NT2/D1 (cell line): ENCODE measurements at regions not wholly inside any gene's neighbourhood (a gene's known extent, or its start where the extent isn't known, plus 50 kb on each side); places are given as distances from the start of the nearest gene placed in this dataset.

Experiments
- DNase-seq: peaks from one replicate; pipeline ENCODE4 v3.0.0-alpha.2; 2011; ENCODE audit warnings: low read depth, low spot score
- H3K27me3 ChIP-seq: 2 replicates; pipeline ENCODE4 v1.6.0; 2011; ENCODE audit warnings: mild to moderate bottlenecking; ENCODE audit not compliant: insufficient read length, insufficient read depth
- H3K36me3 ChIP-seq: 2 replicates; pipeline ENCODE4 v1.6.1; 2011; ENCODE audit warnings: mild to moderate bottlenecking, low read length, mixed read lengths; ENCODE audit not compliant: insufficient read depth, insufficient read length
- H3K4me1 ChIP-seq: 2 replicates; pipeline ENCODE4 v1.5.1; 2011; ENCODE audit not compliant: insufficient read depth, insufficient read length
- H3K4me3 ChIP-seq: 2 replicates; pipeline ENCODE4 v1.5.1; 2011; ENCODE audit warnings: low read depth; ENCODE audit not compliant: insufficient read length
- H3K9ac ChIP-seq: 2 replicates; pipeline ENCODE4 v1.6.0; 2011; ENCODE audit warnings: low read depth; ENCODE audit not compliant: insufficient read length
- H3K9me3 ChIP-seq: 2 replicates; pipeline ENCODE4 v1.5.1; 2011; ENCODE audit warnings: mild to moderate bottlenecking, low read length; ENCODE audit not compliant: insufficient read depth
- SUZ12 ChIP-seq: IDR thresholded peaks from 2 replicates; pipeline ENCODE4 v1.6.1; 2011; ENCODE audit not compliant: insufficient read length, insufficient read depth; ENCODE audit errors: extremely low read depth
- YY1 ChIP-seq: IDR thresholded peaks from 2 replicates; pipeline ENCODE4 v1.6.1; 2011; ENCODE audit not compliant: insufficient read length, insufficient read depth
- ZNF274 ChIP-seq: IDR thresholded peaks from 2 replicates; pipeline ENCODE4 v1.6.1; 2011; ENCODE audit warnings: mild to moderate bottlenecking, low read depth, low read length

- DNase-seq, result no peak
- Histone ChIP-seq H3K9me3 (peaks cover 19% of the 10 kb centered on the region; the same call in 1 of the 2 replicates), H3K9ac (no peak overlapping the region), H3K4me1 (no peaks in the 10 kb centered on the region), H3K4me3 (no peak overlapping the region), H3K27me3 (no peaks in the 10 kb centered on the region), H3K36me3 (no peaks in the 10 kb centered on the region)
- TF ChIP-seq ZNF274 (no peak), YY1 (no peak), SUZ12 (no peak)
Measured at GRCh38 chr6:925656-926213, 232.8 kb upstream of the EXOC2 start.

GRCh38 chr6:924661-925060 lies 231.7 kb upstream of the EXOC2 start:
- no peaks in the 10 kb centered on the region for H3K4me1 ChIP-seq
- H3K9me3 ChIP-seq, result peaks cover 30% of the 10 kb centered on the region; the same call in 1 of the 2 replicates
- no peak for DNase-seq
- no peak for TF ChIP-seq ZNF274
- no peak for TF ChIP-seq SUZ12
- TF ChIP-seq YY1, result no peak
- no peak overlapping the region for H3K4me3 ChIP-seq
- no peaks in the 10 kb centered on the region for H3K27me3 ChIP-seq
- no peak overlapping the region for H3K9ac ChIP-seq
- no peaks in the 10 kb centered on the region for H3K36me3 ChIP-seq

GRCh38 chr6:921400-921799 lies 228.5 kb upstream of the EXOC2 start:
- no peak for DNase-seq
- H3K36me3 ChIP-seq, result no peaks in the 10 kb centered on the region
- H3K27me3 ChIP-seq, result no peaks in the 10 kb centered on the region
- peaks cover 53% of the 10 kb centered on the region for H3K9me3 ChIP-seq
- H3K9ac ChIP-seq, result no peak overlapping the region
- TF ChIP-seq YY1 (no peak), SUZ12 (no peak), ZNF274 (no peak)
- H3K4me1 ChIP-seq, result no peaks in the 10 kb centered on the region
- H3K4me3 ChIP-seq, result no peak overlapping the region

GRCh38 chr6:920512-920911 lies 227.6 kb upstream of the EXOC2 start:
- no peak for DNase-seq
- Histone ChIP-seq H3K36me3 (no peaks in the 10 kb centered on the region), H3K9me3 (peaks cover 54% of the 10 kb centered on the region), H3K27me3 (no peaks in the 10 kb centered on the region), H3K4me1 (no peaks in the 10 kb centered on the region), H3K9ac (no peak overlapping the region), H3K4me3 (no peak overlapping the region)
- TF ChIP-seq SUZ12 (no peak), YY1 (no peak), ZNF274 (no peak)

- TF ChIP-seq ZNF274, result no peak
- TF ChIP-seq SUZ12, result no peak
- TF ChIP-seq YY1, result no peak
- H3K36me3 ChIP-seq, result no peaks in the 10 kb centered on the region
- no peaks in the 10 kb centered on the region for H3K27me3 ChIP-seq
- no peak overlapping the region for H3K4me3 ChIP-seq
- peaks cover 54% of the 10 kb centered on the region for H3K9me3 ChIP-seq
- DNase-seq, result no peak
- H3K4me1 ChIP-seq, result no peaks in the 10 kb centered on the region
- no peak overlapping the region for H3K9ac ChIP-seq
Measured at GRCh38 chr6:919500-919899, 226.6 kb upstream of the EXOC2 start.

GRCh38 chr6:917939-918338 lies 225.0 kb upstream of the EXOC2 start:
- H3K9me3 ChIP-seq, result peaks cover 54% of the 10 kb centered on the region

GRCh38 chr6:917296-917695 lies 224.4 kb upstream of the EXOC2 start:
- TF ChIP-seq YY1 (no peak), SUZ12 (no peak), ZNF274 (no peak)
- no peaks in the 10 kb centered on the region for H3K4me1 ChIP-seq
- H3K9ac ChIP-seq, result no peak overlapping the region
- DNase-seq, result no peak
- peaks cover 51% of the 10 kb centered on the region for H3K9me3 ChIP-seq
- no peaks in the 10 kb centered on the region for H3K27me3 ChIP-seq
- no peaks in the 10 kb centered on the region for H3K36me3 ChIP-seq
- H3K4me3 ChIP-seq, result no peak overlapping the region

More at GRCh38 chr6:917939-918338, 225.0 kb upstream of the EXOC2 start:
- Histone ChIP-seq H3K36me3 (no peaks in the 10 kb centered on the region), H3K27me3 (no peaks in the 10 kb centered on the region), H3K9ac (no peak overlapping the region), H3K4me1 (no peaks in the 10 kb centered on the region), H3K4me3 (no peak overlapping the region)
- DNase-seq, result no peak
- TF ChIP-seq YY1 (no peak), SUZ12 (no peak), ZNF274 (no peak)
